Fibroblast of skin of abdomen (primary cell): ENCODE measurements at regions not wholly inside any gene's neighbourhood (a gene's known extent, or its start where the extent isn't known, plus 50 kb on each side); places are given as distances from the start of the nearest gene placed in this dataset.
A peak's percentile ranks its signal among the peaks of the same experiment; 100 is the strongest.
"Not testable (repeated sequence)": the region's sequence is repeated elsewhere in the genome, so short reads cannot be mapped to it uniquely, and the experiment has no call there.

Experiments used
- DNase-seq: peaks from one replicate; pipeline ENCODE4 v3.0.0-alpha.2; 2013

- no peak for DNase-seq
Measured at GRCh38 chr6:15827496-15828255, 164.8 kb upstream of the DTNBP1 start.

- DNase-seq = no peak
Measured at GRCh38 chr6:15826814-15827318, 164.0 kb upstream of the DTNBP1 start.

- DNase-seq = no peak
Measured at GRCh38 chr6:15825332-15825930, 162.6 kb upstream of the DTNBP1 start.

DNA sequence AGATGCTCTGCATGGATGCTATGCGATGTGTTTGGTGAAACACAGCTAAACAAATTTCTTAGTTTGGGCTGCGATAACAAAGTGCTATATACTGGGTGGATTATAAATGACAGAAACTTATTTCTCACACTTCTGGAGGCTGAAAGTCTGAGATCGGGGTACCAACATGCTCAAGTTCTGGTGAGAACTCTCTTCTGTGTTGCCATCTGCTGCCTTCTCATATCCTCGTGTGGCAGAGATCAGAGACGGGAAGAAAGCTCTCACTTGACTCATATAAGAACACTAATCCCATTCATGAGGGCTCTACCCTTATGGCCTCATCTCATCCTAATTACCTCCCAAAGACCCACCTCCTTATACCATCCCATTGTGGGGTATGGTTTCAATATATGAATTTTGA is 162.0 kb upstream of the DTNBP1 start:
- DNase-seq = no peak

DNA sequence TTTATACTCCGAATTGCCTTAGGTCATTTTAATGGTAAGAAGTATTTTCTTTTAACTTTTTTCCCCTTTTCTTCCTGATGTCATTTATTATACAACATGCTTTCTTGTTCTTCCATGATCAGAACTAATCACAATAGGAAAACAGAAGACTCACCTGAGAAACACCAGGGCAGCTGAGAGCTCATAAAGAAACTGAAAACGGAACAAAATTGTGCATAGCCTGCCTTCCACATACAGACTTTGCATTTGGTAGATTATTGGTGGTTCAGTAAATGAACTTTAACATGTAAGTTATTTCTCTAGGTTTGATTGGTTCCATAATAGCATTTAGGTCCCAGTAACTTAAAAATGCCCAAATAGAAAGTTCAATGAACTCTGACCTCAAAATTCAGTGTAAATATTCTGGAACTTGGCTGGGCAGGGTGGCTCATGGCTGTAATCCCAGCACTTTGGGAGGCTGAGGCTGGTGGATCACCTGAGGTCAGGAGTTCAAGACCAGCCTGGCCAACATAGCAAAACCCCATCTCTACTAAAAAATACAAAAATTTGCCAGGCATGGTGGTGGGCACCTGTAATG is 161.1 kb upstream of the DTNBP1 start:
- no peak for DNase-seq

GRCh38 chr6:15822835-15823234 is 160.0 kb upstream of the DTNBP1 start:
- DNase-seq = no peak

- DNase-seq = no peak
Measured at GRCh38 chr6:15819841-15820240, 157.0 kb upstream of the DTNBP1 start.

- peak; percentile 9 for DNase-seq
Measured at GRCh38 chr6:15819226-15819625, 156.4 kb upstream of the DTNBP1 start.

- no peak for DNase-seq
Measured at GRCh38 chr6:15818491-15818890, 155.7 kb upstream of the DTNBP1 start.

DNA sequence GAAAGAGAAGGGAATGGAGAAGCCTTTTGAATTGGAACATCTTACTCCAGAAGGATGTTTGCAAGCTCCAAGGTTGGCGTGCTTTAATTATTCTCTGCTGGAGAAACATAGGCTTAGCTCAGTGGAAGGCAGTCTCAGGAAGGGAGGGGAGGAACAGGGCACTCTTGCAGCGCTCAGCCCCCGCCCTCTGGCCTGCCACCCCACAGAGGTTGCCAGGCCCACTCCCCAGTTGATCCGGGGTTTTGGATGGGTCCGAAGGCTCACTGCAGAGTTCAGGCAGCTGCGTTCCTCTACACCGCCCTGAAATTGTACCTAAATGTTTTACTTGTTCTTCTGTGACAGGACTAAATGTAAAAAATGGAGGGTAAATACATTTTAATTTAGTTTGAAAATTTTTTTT is 155.2 kb upstream of the DTNBP1 start:
- DNase-seq = no peak

DNA sequence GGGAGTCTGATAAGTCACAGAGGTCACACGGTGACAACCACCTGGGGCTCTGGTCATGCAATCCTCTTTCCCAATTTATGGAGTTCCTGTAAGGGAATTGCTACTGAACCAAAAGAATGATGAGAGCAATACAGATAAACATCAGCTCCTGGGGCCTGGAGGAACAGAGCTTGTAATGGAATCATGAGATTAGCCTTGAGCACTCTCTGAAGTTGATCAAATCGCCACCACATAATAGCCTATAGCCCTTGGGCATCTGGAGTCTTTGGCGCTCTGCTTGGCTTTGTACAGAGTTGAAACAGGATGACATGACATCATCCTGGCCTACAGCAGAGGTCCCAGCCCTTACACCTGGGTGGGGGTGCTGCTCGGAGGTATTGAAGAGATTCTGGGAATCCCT is 154.3 kb upstream of the DTNBP1 start:
- DNase-seq = no peak

GRCh38 chr6:15816661-15817060 is 153.8 kb upstream of the DTNBP1 start:
- no peak for DNase-seq

GRCh38 chr6:15813698-15814097 is 150.9 kb upstream of the DTNBP1 start:
- not testable (repeated sequence) for DNase-seq

DNA sequence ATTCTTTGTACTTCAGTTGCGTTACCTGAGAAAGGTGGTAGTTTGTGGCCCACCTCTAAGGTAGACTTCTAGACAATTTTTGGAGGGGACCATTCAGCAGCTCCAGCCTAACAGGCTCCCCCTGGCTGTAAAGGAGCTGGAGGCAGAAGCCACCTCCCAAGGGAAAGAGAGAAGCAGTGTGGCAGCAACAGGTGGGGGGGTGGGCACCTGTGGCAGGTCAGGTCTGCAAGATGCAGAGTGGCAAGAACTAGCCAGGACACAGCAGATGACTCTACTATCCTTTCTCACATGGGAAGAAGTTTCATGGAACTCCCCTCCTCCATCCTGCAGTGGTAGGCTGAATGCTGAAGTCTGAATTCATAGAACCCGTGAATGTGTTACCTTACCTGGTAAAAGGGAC is 148.3 kb upstream of the DTNBP1 start:
- DNase-seq = no peak

DNA sequence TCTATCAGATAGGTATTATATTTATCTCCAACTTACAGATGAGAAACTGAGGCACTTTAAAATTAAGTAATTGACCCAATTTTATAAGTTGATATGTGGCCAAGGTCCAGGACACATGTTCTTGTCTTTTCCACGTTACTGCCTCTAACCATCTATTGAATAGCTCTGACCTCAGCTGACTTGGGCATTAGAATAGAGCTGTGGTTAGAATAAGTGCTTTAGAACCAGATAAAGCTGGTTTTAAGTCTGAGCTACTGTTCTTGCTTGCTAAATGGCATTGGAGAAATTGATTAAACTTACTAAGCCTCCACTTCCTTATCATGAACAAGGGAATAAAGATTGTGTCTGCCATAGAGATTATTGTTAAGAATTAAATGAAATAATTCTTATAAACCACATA is 147.8 kb upstream of the DTNBP1 start:
- DNase-seq = no peak

GRCh38 chr6:15809367-15809766 is 146.5 kb upstream of the DTNBP1 start:
- no peak for DNase-seq

DNA sequence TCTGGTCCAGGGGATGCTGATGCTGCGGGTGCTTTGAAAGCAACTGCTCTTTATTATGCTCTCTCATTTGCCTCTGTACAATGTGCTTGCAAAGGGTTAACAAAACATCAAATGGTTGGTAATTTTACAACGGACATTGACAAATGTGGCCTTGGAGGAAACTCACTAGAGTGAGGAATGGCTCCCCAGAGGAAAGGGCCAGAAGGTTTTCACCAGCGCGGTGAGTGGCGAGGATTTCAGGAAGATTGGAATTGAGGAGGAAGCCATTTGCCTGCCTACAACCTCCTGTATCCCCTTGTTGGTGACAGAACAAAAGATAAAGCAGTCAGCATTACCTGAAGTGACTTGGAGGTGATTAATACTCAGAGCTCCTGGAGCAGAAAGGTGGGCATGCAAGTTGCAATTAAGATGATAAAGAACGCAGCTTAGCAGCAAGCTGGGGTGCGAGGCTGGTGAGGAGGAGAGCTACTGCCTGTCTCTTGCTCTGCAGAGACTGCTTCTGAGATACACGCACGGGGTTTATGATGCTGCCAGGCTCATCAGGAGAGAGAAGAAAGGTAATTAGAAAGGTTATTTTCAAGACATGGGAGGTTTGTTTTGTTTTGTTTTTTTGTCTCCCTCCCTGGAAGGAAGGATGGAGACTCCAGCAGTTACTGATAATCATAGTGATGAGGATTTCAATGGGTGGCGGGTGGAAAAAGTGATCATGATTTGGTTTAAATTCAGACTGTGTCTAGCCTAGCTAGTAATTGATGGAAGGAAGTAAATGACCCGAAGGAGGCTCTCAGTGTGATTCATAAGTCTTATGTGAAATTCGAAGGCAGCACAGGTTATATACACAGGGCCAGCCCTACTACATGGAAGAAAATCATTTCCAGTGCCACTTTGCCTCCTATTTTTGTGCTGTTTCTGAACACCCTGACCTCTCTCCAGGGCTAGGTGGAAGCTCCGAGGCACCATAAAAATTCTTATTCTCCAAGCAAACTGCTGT is 141.6 kb upstream of the DTNBP1 start:
- no peak for DNase-seq

GRCh38 chr6:15802466-15802865 is 139.6 kb upstream of the DTNBP1 start:
- no peak for DNase-seq

GRCh38 chr6:15801912-15802311 is 139.1 kb upstream of the DTNBP1 start:
- DNase-seq = no peak

- peak; percentile 13 for DNase-seq
Measured at GRCh38 chr6:15800841-15801617, 138.2 kb upstream of the DTNBP1 start.

DNA sequence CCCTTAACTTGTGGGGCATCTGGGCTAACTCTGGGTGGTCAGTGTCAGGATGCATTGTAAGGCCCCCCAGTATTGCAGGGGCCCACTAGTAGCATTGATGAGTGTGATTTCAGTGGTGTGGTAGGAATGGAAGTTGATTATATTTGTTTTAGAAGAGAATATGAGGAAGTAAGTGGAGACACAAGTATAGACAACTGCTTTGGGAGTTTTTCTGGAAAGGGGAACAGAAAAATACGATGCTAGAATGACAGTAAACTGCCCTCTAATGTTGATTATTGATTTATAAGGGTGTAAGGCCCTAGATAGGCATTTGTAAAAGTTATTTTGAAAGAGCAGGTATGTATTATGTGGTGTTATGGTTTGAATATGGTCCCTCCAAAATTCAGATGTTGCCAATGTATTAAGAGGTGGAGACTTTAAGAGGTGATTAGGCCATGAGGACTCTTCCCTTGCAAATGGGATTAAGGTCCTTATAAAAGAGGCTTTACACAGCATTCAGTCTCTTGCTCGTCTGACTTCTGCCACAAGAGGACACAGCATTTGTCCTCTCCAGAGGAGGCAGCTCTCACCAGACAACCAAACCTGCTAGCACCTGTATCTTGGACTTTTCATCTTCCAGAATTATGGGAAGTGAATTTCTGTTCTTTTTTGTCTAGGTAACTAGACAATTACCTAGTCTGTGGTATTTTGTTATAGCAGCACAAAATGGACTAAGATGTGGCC is 135.9 kb upstream of the DTNBP1 start:
- no peak for DNase-seq
